Superior temporal gyrus (tissue), 1 donor: ENCODE measurements at regions not wholly inside any gene's neighbourhood (a gene's known extent, or its start where the extent isn't known, plus 50 kb on each side); places are given as distances from the start of the nearest gene placed in this dataset.
A peak's percentile ranks its signal among the peaks of the same experiment; 100 is the strongest.
"Not testable (repeated sequence)": the region's sequence is repeated elsewhere in the genome, so short reads cannot be mapped to it uniquely, and the experiment has no call there.

Experiments
- DNase-seq: peaks from one replicate; pipeline ENCODE4 v3.0.0-alpha.2; 2016; ENCODE audit errors: extremely low spot score

- no peak for DNase-seq
These were observed 76.4 kb downstream of the MAGED4 start for GRCh38 chrX:52261125-52261462.

DNA sequence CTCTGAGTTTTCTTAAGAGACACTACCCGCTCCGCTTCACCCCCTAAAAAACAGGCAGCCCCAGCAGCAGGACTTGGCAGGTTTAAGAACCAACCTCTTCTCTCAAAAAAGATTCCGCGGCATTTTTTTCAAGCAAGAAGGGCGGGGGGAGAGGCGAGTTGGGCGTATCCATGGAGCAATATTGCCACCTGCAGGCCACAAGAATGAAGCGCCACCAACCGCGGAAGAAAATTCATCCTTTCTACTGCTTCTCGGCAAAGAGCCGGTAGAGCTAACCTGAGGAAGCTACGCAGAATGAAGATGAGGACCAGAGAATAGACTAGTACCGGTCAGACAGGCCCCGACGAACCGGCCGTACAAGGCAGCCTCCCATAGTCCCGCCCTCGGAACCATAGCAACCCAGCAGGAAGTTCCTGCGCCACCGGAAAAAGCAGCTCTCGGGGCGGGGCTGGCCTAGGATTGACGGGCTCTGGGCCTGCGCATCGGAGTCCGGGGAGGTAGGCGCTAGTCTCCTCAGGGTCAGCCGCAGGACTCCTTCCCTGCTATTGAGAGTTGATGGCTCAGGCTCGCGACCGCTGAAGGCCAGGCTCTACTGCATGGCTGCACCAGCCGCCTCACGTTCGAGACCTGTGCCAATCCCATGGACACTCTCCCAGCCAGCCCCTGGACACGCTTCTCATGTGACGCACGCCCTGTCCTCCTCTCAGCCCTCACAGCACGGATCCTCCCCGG is 76.9 kb downstream of the MAGED4 start:
- peak; percentile 89 for DNase-seq

- DNase-seq, result peak; percentile 10
These were observed 77.5 kb downstream of the MAGED4 start for GRCh38 chrX:52262195-52262546.

- no peak for DNase-seq
These were observed 78.7 kb downstream of the MAGED4 start for GRCh38 chrX:52263417-52263816.

GRCh38 chrX:52265713-52266112 is 81.0 kb downstream of the MAGED4 start:
- DNase-seq, result no peak

- DNase-seq, result not testable (repeated sequence)
These were observed 83.8 kb downstream of the MAGED4 start for GRCh38 chrX:52268502-52268901.

DNA sequence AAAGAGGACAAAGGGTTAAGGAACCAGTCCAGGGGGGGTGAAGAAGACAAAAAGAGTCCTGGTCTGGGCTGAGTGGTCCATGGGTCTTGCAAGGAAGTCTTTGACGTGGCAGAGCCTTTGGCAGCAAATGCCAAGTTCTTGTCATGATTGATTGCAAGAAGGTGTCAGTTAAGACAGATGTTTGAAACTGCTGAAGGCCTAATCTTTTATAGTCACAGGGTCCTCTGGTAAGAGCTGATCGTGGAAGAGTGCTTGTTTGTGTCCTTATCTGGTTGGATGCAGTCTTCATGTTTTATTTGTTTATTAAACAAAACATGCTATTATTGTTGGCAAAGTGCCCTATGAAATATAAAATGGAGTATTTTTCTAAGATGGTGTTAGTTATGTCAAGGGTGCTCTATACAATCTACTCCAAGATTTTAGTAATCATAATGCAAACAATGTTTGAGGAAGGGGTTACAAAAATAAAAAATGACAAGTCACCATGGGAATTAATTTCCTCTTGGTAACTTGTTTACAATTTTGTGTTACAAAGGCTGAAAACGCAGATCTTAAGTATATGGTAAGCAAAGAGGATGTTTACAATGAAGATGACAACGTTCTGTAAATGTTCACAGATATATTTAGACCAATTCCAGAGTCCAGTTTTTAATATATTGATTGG is 85.9 kb downstream of the MAGED4 start:
- DNase-seq, result no peak

DNA sequence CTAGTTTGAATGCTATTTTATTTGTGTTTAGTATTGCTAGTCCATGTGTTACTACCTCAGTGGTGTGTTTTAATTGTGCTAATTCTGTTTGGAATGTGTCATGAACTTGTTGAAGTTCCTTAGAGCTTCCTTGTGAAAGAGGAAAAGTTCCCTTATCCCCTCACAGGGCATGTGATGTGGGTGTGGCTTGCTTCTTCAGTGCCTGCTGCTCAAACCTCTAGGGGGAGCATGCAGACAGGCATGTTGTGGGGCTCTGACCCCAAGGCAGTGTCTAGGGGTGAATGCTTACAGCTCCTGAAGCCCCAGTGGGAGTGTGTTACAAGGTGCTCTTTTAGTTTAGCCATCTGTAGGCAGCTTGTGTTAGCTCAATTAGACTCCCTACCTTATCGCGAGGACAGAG is 86.5 kb downstream of the MAGED4 start:
- no peak for DNase-seq

DNA sequence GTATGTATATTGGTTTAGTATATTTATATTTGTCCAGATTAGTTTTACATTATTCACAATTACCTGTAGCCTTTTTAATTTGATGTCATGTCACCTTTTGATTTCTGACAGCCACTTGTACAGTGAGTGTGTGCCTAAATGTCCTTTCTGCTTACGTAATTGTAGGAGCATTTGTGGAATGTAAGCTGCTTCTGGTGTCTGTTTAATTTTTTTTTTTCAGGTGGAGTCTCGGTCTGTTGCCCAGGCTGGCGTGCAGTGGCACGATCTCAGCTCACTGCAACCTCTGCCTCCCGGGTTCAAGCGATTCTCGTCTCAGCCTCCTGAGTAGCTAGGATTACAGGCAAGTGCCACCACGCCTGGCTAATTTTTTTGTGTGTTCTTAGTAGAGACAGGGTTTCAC is 91.2 kb upstream of the XAGE2 start:
- DNase-seq, result no peak

DNA sequence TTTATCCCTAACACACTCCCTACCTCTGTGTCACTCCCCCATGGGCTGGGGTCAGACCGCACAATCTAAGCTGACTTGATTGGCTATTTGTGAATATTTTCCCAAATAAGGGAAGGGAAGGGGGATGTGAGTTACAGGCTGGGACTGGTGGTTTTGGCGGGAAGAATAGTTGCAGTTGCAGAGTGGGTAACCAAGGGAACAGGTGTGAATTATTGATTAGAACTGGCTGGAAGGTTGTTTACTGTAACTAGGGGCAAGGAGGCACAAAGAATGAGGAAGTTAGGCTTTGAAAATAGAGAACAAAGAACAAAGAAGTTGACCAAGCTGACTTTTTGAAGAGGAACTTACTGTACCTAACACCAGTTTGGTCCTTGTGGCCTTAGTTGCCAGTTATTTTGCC is 88.0 kb upstream of the XAGE2 start:
- no peak for DNase-seq

DNA sequence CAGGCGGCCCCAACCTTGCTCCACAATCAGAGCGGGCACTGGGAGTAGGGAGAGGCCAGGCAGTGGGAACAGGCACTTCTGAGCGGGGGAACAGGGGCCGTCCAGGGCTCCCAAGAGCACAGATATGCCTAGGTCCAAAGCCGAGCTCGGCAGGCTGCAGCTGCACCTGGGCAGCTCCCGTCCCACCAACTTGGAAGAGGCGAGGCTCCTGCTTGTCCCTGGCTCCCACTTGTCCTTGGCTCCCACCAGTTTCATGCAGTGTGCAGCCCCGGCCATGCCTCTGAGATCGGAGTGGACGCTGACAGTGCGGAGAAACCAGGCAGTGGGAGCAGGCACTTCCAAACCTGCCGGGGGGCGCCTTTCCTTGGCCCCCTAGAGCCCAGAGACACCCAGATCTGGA is 84.0 kb upstream of the XAGE2 start:
- no peak for DNase-seq

- not testable (repeated sequence) for DNase-seq
These were observed 69.9 kb upstream of the XAGE2 start for GRCh38 chrX:52298968-52299367.

- not testable (repeated sequence) for DNase-seq
These were observed 60.3 kb upstream of the XAGE2 start for GRCh38 chrX:52308532-52308931.
